ENCODE measurements at regions not wholly inside any gene's neighbourhood (a gene's known extent, or its start where the extent isn't known, plus 50 kb on each side); places are given as distances from the start of the nearest gene placed in this dataset.

- TF ChIP-seq POLR2A (IDR thresholded peaks at IDR 0.05) (no peak), POLR2AphosphoS5 (IDR thresholded peaks at IDR 0.05) (no peak)
- TF ChIP-seq, protein P1, sequence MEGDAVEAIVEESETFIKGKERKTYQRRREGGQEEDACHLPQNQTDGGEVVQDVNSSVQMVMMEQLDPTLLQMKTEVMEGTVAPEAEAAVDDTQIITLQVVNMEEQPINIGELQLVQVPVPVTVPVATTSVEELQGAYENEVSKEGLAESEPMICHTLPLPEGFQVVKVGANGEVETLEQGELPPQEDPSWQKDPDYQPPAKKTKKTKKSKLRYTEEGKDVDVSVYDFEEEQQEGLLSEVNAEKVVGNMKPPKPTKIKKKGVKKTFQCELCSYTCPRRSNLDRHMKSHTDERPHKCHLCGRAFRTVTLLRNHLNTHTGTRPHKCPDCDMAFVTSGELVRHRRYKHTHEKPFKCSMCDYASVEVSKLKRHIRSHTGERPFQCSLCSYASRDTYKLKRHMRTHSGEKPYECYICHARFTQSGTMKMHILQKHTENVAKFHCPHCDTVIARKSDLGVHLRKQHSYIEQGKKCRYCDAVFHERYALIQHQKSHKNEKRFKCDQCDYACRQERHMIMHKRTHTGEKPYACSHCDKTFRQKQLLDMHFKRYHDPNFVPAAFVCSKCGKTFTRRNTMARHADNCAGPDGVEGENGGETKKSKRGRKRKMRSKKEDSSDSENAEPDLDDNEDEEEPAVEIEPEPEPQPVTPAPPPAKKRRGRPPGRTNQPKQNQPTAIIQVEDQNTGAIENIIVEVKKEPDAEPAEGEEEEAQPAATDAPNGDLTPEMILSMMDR (IDR thresholded peaks at IDR 0.05) = no peak
These were observed 61.1 kb downstream of the FOXI2 start for GRCh38 chr10:127798111-127798510.
